Body of pancreas (tissue), 4 donors: ENCODE measurements at regions not wholly inside any gene's neighbourhood (a gene's known extent, or its start where the extent isn't known, plus 50 kb on each side); places are given as distances from the start of the nearest gene placed in this dataset.

Experiments
- POLR2A ChIP-seq, 3 donors: fragments of 450-650 bp; IDR thresholded peaks; one replicate each; pipeline ENCODE4 v1.6.1; 2016; ENCODE audit warnings: antibody characterized with exemption in 3 of 3, mild to moderate bottlenecking in 2 of 3
- TF ChIP-seq, protein P1 (sequence below), 7 experiments: fragments of 450-650 bp in 4 of 7; fragments of 200-600 bp in 3 of 7; sonication (generic) in 3 of 7; IDR thresholded peaks; one replicate each; pipeline ENCODE4 v1.5.1; 2016 to 2019; ENCODE audit warnings: antibody characterized with exemption in 7 of 7

GRCh38 chr12:19038209-19038608 lies 91.3 kb upstream of the PLEKHA5 start:
- TF ChIP-seq, protein P1, sequence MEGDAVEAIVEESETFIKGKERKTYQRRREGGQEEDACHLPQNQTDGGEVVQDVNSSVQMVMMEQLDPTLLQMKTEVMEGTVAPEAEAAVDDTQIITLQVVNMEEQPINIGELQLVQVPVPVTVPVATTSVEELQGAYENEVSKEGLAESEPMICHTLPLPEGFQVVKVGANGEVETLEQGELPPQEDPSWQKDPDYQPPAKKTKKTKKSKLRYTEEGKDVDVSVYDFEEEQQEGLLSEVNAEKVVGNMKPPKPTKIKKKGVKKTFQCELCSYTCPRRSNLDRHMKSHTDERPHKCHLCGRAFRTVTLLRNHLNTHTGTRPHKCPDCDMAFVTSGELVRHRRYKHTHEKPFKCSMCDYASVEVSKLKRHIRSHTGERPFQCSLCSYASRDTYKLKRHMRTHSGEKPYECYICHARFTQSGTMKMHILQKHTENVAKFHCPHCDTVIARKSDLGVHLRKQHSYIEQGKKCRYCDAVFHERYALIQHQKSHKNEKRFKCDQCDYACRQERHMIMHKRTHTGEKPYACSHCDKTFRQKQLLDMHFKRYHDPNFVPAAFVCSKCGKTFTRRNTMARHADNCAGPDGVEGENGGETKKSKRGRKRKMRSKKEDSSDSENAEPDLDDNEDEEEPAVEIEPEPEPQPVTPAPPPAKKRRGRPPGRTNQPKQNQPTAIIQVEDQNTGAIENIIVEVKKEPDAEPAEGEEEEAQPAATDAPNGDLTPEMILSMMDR (IDR thresholded peaks at IDR 0.05): no peak
- TF ChIP-seq POLR2A (IDR thresholded peaks at IDR 0.05): no peak
